Heart left ventricle (tissue), 13 donors: ENCODE measurements at regions not wholly inside any gene's neighbourhood (a gene's known extent, or its start where the extent isn't known, plus 50 kb on each side); places are given as distances from the start of the nearest gene placed in this dataset.

Experiments used
- CTCF ChIP-seq, 12 donors: fragments of 200-600 bp; sonication (generic) in 4 of 12; IDR thresholded peaks; one replicate each; pipeline versions ENCODE4 v1.5.0 to v1.8.0; 2018 to 2022; ENCODE audit warnings: antibody characterized with exemption in 12 of 12, mild to moderate bottlenecking in 5 of 12
- POLR2A ChIP-seq, 2 donors: fragments of 450-650 bp; IDR thresholded peaks; one replicate each; pipeline ENCODE4 v1.6.1; 2017; ENCODE audit warnings: antibody characterized with exemption in 2 of 2, mild to moderate bottlenecking in 2 of 2, moderate library complexity in 2 of 2
- donor health status: ischemic (EF 13 %, LVEDD 7.1; RV severe dilation, severe dysfunction).
- donor health status: DM: no; HTN: yes; CAD: no.
- donor health status: DM: no; HTN: no; CAD: no.
- donor health status: ischemic (EF 25% LVEDD 6.9; RV normal size, moderate dysfunction).
- donor health status: ischemic (EF 25% LVEDD 5.7; RV mildly dilated, moderate dysfunction).
- donor health status: ischemic (EF 35%, LVEDD 5.7; RV mildly dilated, moderate dysfunction).
- donor health status: nonischemic (EF 11% LVEDD 7.7; RV severe dilation, severe dysfunction).
- donor health status: DM: yes; HTN: yes; CAD: no.
- donor health status: PGD.
- donor health status: ischemic (EF 29% LVEDD 5.4; RV normal size, mild dysfunction).
- donor health status: nonischemic (EF 23%, LVEDD 6.1; RV moderate dilation, normal function).

DNA sequence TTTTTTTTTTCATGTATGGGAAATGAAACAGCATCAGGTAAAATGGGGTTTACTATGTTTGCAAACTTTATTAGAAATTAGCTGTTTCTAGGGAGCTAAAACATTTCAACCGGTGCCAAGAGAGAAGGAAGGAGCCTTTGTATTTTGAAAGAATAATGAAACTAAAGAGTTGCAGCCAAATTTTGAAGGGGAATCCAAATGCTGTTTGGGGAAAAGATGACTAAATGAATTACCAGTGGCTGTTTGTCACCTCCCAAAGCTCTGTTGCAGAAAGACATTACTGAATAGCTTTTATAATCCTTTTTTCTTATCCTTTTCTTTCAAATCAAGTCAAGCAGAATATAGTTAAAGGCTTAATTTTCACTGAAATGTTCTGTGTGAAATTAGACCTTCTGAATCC is 591.3 kb upstream of the ADGRL2 start:
- TF ChIP-seq CTCF (IDR thresholded peaks at IDR 0.05) = no peak
- TF ChIP-seq POLR2A (IDR thresholded peaks at IDR 0.05) = no peak
